ENCODE measurements at regions not wholly inside any gene's neighbourhood (a gene's known extent, or its start where the extent isn't known, plus 50 kb on each side); places are given as distances from the start of the nearest gene placed in this dataset.

GRCh38 chr3:34068505-34068904 is 270.1 kb downstream of the PDCD6IP start:
- Histone ChIP-seq H3K4me3 (no peak overlapping the region), H3K4me1 (no peaks in the 10 kb centered on the region), H3K27ac (no peak overlapping the region), H3K27me3 (peaks cover 0 to 6% (median 0%) of the 10 kb centered on the region in 7 donors), H3K9me3 (no peaks in the 10 kb centered on the region), H3K36me3 (no peaks in the 10 kb centered on the region)
- TF ChIP-seq CTCF (IDR thresholded peaks at IDR 0.05), result no peak
- no peak for DNase-seq
- 86 to 87% methylated on average over 7 of the region's 7 CpGs for WGBS, 2 donors
- intact Hi-C loops (cut with DNase I), result no loop called here
- ATAC-seq, result no peak

GRCh38 chr3:34070831-34071585 is 272.6 kb downstream of the PDCD6IP start:
- no peak overlapping the region for H3K27ac ChIP-seq
- H3K4me1 ChIP-seq, result no peaks in the 10 kb centered on the region
- peaks cover 0 to 6% (median 0%) of the 10 kb centered on the region in 7 donors for H3K27me3 ChIP-seq
- intact Hi-C loops (cut with DNase I), result no loop called here
- no peaks in the 10 kb centered on the region for H3K36me3 ChIP-seq
- no peak for DNase-seq
- no peak for ATAC-seq
- no peak for TF ChIP-seq CTCF (IDR thresholded peaks at IDR 0.05)
- no peak overlapping the region for H3K4me3 ChIP-seq
- WGBS, 2 donors, result 86 to 90% methylated on average over 6 of the region's 6 CpGs
- H3K9me3 ChIP-seq, result no peaks in the 10 kb centered on the region

GRCh38 chr3:34072297-34072696 is 273.9 kb downstream of the PDCD6IP start:
- ATAC-seq (no peak), DNase-seq (no peak)
- Histone ChIP-seq H3K9me3 (no peaks in the 10 kb centered on the region), H3K4me3 (no peak overlapping the region), H3K36me3 (no peaks in the 10 kb centered on the region), H3K27me3 (peaks cover 0 to 6% (median 0%) of the 10 kb centered on the region in 7 donors), H3K4me1 (no peaks in the 10 kb centered on the region), H3K27ac (no peak overlapping the region)
- 77 to 86% methylated on average over 2 of the region's 2 CpGs for WGBS, 2 donors
- intact Hi-C loops (cut with DNase I), result no loop called here
- no peak for TF ChIP-seq CTCF (IDR thresholded peaks at IDR 0.05)

GRCh38 chr3:34073111-34073510 is 274.7 kb downstream of the PDCD6IP start:
- ATAC-seq (no peak), DNase-seq (no peak)
- intact Hi-C loops (cut with DNase I), result no loop called here
- Histone ChIP-seq H3K27ac (no peak overlapping the region), H3K4me1 (no peaks in the 10 kb centered on the region), H3K36me3 (no peaks in the 10 kb centered on the region), H3K27me3 (peaks cover 0 to 6% (median 0%) of the 10 kb centered on the region in 7 donors), H3K4me3 (no peak overlapping the region), H3K9me3 (no peaks in the 10 kb centered on the region)
- TF ChIP-seq CTCF (IDR thresholded peaks at IDR 0.05), result no peak

Measured in heart right ventricle (tissue), 16 donors.